ENCODE measurements at regions not wholly inside any gene's neighbourhood (a gene's known extent, or its start where the extent isn't known, plus 50 kb on each side); places are given as distances from the start of the nearest gene placed in this dataset.

GRCh38 chr2:8241317-8241716, 440.5 kb upstream of the ID2 start:
- TF ChIP-seq POLR2AphosphoS5 (IDR thresholded peaks at IDR 0.05) (no peak), CTCF (IDR thresholded peaks at IDR 0.05) (no peak), POLR2A (IDR thresholded peaks at IDR 0.05) (no peak), EP300 (IDR thresholded peaks at IDR 0.05) (no peak)
